PFSK-1 (cell line): ENCODE measurements at regions not wholly inside any gene's neighbourhood (a gene's known extent, or its start where the extent isn't known, plus 50 kb on each side); places are given as distances from the start of the nearest gene placed in this dataset.

Experiments used
- POLR2AphosphoS5 ChIP-seq: IDR thresholded peaks from 2 replicates; pipeline ENCODE4 v1.6.1; 2012; ENCODE audit warnings: low read depth, mild to moderate bottlenecking, control low read depth, low read length, moderate library complexity
- TAF1 ChIP-seq: IDR thresholded peaks from 2 replicates; pipeline ENCODE4 v1.6.1; 2012; ENCODE audit warnings: low read length, control low read depth, borderline replicate concordance; ENCODE audit not compliant: insufficient read depth

DNA sequence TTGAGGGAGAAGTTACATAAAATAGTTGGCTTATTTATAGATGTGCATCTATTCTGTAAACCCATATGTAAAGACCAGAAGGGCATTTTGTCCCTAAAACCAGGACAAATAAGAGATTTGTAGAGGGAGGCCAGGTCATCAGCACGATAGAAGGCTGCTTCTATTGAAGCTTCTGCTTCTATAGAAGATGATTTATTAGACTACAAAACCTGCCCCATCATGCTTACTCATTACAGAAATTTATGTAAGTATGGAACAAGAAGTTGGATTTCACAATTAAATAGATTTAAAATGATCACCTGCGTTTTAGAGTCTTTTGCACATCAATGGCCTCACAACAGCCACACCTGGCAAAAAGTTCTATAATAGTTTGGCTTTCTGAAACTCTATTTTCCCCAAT, 183.5 kb downstream of the DUSP10 start:
- TF ChIP-seq TAF1 (no peak), POLR2AphosphoS5 (no peak)
